PFSK-1 (cell line): ENCODE measurements at regions not wholly inside any gene's neighbourhood (a gene's known extent, or its start where the extent isn't known, plus 50 kb on each side); places are given as distances from the start of the nearest gene placed in this dataset.

ENCODE experiments used
- POLR2AphosphoS5 ChIP-seq: IDR thresholded peaks from 2 replicates; pipeline ENCODE4 v1.6.1; 2012; ENCODE audit warnings: low read depth, mild to moderate bottlenecking, control low read depth, low read length, moderate library complexity
- REST ChIP-seq, 2 experiments: IDR thresholded peaks; 2 replicates each; pipeline versions ENCODE4 v1.6.1 to v1.8.0; 2011 to 2012; ENCODE audit warnings: low read depth in 2 of 2, low read length in 2 of 2, control low read depth in 1 of 2, inconsistent platforms in 1 of 2, mild to moderate bottlenecking in 1 of 2, moderate library complexity in 1 of 2; ENCODE audit not compliant: insufficient read depth in 1 of 2
- SIN3A ChIP-seq: IDR thresholded peaks from 2 replicates; pipeline ENCODE4 v1.6.1; 2012; ENCODE audit warnings: mild to moderate bottlenecking, low read length, moderate library complexity, borderline replicate concordance; ENCODE audit not compliant: insufficient read depth
- TAF1 ChIP-seq: IDR thresholded peaks from 2 replicates; pipeline ENCODE4 v1.6.1; 2012; ENCODE audit warnings: low read length, control low read depth, borderline replicate concordance; ENCODE audit not compliant: insufficient read depth

GRCh38 chr1:187091666-187092065, 262.9 kb downstream of the PLA2G4A start:
- TF ChIP-seq TAF1: no peak
- TF ChIP-seq REST (IDR thresholded peaks at IDR 0.05; ENCODE audit: insufficient read depth in 1 of 2, low read depth in 2 of 2, low read length in 2 of 2): no peak
- no peak for TF ChIP-seq POLR2AphosphoS5
- no peak for TF ChIP-seq SIN3A
